Fibroblast of lung (primary cell): ENCODE measurements at regions not wholly inside any gene's neighbourhood (a gene's known extent, or its start where the extent isn't known, plus 50 kb on each side); places are given as distances from the start of the nearest gene placed in this dataset.

Source experiments
- CTCF ChIP-seq, 2 donors: IDR thresholded peaks in 1 of 2; conservative IDR thresholded peaks in 1 of 2; 1 replicate in 1 of 2; 2 replicates in 1 of 2; pipeline ENCODE4 v1.5.1; 2011 to 2012; ENCODE audit warnings: low read length in 2 of 2, control low read depth in 1 of 2, inconsistent platforms in 1 of 2, low read depth in 1 of 2, mild to moderate bottlenecking in 1 of 2
- EZH2 ChIP-seq: IDR thresholded peaks from 2 replicates; pipeline ENCODE4 v1.5.1; 2012; ENCODE audit warnings: low read length, control low read depth, mild to moderate bottlenecking; ENCODE audit errors: missing control alignments

- TF ChIP-seq CTCF (conservative IDR thresholded peaks at IDR 0.05 in 1 of 2, IDR thresholded peaks at IDR 0.05 in 1 of 2; ENCODE audit: low read depth in 1 of 2, low read length in 2 of 2) (no peak), EZH2 (no peak)
These were observed 118.6 kb upstream of the HAPLN1 start for GRCh38 chr5:83839256-83839655.
